KG1 (cell line): ENCODE measurements at regions not wholly inside any gene's neighbourhood (a gene's known extent, or its start where the extent isn't known, plus 50 kb on each side); places are given as distances from the start of the nearest gene placed in this dataset.

Experiments
- DNase-seq: peaks from one replicate; lab custom pipeline; 2025; lab: John Stamatoyannopoulos, UW

GRCh38 chr7:25886387-25887240, 265.4 kb upstream of the NFE2L3 start:
- DNase-seq: no peak

- DNase-seq: no peak
These were observed 264.7 kb upstream of the NFE2L3 start for GRCh38 chr7:25887266-25887665.

GRCh38 chr7:25887795-25888559, 264.0 kb upstream of the NFE2L3 start:
- DNase-seq: no peak

- no peak for DNase-seq
These were observed 262.2 kb upstream of the NFE2L3 start for GRCh38 chr7:25889765-25890164.

- DNase-seq: no peak
These were observed 260.4 kb upstream of the NFE2L3 start for GRCh38 chr7:25891591-25891990.

GRCh38 chr7:25893436-25893835, 258.6 kb upstream of the NFE2L3 start:
- no peak for DNase-seq

- DNase-seq: peak; percentile 12
These were observed 257.7 kb upstream of the NFE2L3 start for GRCh38 chr7:25894002-25894901.

- DNase-seq: peak; percentile 27
These were observed 256.9 kb upstream of the NFE2L3 start for GRCh38 chr7:25894902-25895791.

- DNase-seq: no peak
These were observed 256.2 kb upstream of the NFE2L3 start for GRCh38 chr7:25895792-25896171.

- DNase-seq: peak; percentile 12
These were observed 254.7 kb upstream of the NFE2L3 start for GRCh38 chr7:25897261-25897782.

- DNase-seq: no peak
These were observed 251.8 kb upstream of the NFE2L3 start for GRCh38 chr7:25900245-25900644.

GRCh38 chr7:25900877-25901276, 251.1 kb upstream of the NFE2L3 start:
- DNase-seq: no peak

GRCh38 chr7:25901658-25902057, 250.3 kb upstream of the NFE2L3 start:
- DNase-seq: no peak

- DNase-seq: no peak
These were observed 246.0 kb upstream of the NFE2L3 start for GRCh38 chr7:25906003-25906402.

GRCh38 chr7:25906760-25907159, 245.2 kb upstream of the NFE2L3 start:
- DNase-seq: no peak

- no peak for DNase-seq
These were observed 244.8 kb upstream of the NFE2L3 start for GRCh38 chr7:25907214-25907613.

- DNase-seq: no peak
These were observed 244.3 kb upstream of the NFE2L3 start for GRCh38 chr7:25907731-25908130.

GRCh38 chr7:25908154-25908949, 243.6 kb upstream of the NFE2L3 start:
- DNase-seq: no peak

- DNase-seq: no peak
These were observed 240.0 kb upstream of the NFE2L3 start for GRCh38 chr7:25911738-25912607.
